ENCODE measurements at regions not wholly inside any gene's neighbourhood (a gene's known extent, or its start where the extent isn't known, plus 50 kb on each side); places are given as distances from the start of the nearest gene placed in this dataset.

DNA sequence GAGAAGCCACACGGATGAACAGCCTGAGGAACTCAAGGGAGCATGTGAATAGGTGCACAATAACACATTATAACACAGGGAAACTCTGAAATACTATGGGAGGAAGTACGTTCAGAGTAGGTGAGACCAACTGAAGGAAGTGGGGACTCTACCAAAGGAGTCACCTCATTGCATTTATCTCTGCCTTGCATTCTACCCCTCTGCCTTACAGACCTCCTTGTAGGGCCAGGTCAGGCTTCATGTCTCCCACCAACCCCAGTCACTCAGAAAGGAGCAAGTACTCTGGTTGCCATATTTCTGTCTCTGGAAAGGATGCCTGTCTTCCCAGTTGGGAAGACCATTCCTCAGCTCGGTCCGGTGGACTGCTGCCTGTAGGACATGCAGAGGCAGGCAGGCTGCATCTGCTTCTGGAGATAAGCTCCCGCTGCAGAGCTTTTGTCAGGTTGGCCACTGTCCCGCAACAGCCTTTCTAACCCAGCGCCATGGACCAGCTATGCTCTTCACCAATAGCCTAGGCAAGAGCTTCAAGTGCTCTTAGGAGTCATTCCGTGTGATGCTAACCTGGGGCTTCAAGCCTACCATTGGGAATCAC is 51.6 kb upstream of the ASIP start:
- in situ Hi-C loops (cut with MboI; ENCODE audit: low sequenced_read_pairs, unreplicated experiment), result no loop called here
- TF ChIP-seq, protein P1, sequence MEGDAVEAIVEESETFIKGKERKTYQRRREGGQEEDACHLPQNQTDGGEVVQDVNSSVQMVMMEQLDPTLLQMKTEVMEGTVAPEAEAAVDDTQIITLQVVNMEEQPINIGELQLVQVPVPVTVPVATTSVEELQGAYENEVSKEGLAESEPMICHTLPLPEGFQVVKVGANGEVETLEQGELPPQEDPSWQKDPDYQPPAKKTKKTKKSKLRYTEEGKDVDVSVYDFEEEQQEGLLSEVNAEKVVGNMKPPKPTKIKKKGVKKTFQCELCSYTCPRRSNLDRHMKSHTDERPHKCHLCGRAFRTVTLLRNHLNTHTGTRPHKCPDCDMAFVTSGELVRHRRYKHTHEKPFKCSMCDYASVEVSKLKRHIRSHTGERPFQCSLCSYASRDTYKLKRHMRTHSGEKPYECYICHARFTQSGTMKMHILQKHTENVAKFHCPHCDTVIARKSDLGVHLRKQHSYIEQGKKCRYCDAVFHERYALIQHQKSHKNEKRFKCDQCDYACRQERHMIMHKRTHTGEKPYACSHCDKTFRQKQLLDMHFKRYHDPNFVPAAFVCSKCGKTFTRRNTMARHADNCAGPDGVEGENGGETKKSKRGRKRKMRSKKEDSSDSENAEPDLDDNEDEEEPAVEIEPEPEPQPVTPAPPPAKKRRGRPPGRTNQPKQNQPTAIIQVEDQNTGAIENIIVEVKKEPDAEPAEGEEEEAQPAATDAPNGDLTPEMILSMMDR (IDR thresholded peaks at IDR 0.05; ENCODE audit: borderline replicate concordance, control extremely low read depth, extremely low read depth, insufficient read depth, missing control alignments), result no peak
- DNase-seq (ENCODE audit: low spot score), result no peak

DNA sequence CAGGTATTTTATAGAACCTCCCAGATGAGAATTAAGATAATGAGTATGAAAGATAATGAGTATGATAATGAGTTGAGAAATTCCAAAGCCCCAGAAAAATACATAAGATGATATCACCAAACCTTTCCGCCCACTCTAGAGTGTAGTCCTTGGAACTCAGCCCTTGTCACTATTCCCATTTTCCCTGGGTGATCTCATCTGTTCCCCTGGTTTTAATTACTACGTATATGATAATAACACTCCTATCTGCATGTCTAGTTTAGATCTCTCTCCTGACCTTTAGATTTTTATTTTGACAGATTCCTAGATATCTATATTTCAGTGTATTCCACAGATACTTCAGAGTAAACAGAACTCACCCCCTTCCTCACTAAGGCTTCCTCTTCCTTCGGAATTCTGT is 51.0 kb upstream of the ASIP start:
- in situ Hi-C loops (cut with MboI; ENCODE audit: low sequenced_read_pairs, unreplicated experiment), result no loop called here

DNA sequence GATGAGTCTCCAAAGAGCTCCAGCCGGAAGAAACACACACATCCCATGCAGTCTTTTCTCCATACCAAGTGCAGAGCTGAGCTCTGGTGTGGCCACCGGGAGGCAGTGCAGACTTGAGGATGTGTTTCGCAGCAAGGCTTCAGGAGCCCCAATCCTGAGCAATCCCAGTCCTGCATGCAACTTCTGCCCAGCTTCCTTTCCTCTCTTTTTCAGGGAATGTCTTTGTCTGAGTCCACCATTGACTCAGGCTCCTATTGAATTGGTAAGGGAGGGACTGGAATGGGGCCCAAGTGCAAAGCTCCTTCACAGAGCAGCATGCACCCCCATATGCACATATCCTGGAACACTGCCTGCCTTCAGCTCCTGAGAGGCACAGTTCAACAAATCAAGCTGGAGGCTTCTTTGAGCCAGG is 50.5 kb upstream of the ASIP start:
- DNase-seq (ENCODE audit: low spot score), result peak; percentile 75
- in situ Hi-C loops (cut with MboI; ENCODE audit: low sequenced_read_pairs, unreplicated experiment), result no loop called here
- TF ChIP-seq, protein P1 (IDR thresholded peaks at IDR 0.05; ENCODE audit: borderline replicate concordance, control extremely low read depth, extremely low read depth, insufficient read depth, missing control alignments), result peak; percentile 72

More for the DNA sequence above, 51.0 kb upstream of the ASIP start:
- no peak for DNase-seq (ENCODE audit: low spot score)
- TF ChIP-seq, protein P1 (IDR thresholded peaks at IDR 0.05; ENCODE audit: borderline replicate concordance, control extremely low read depth, extremely low read depth, insufficient read depth, missing control alignments), result no peak
